ENCODE measurements at regions not wholly inside any gene's neighbourhood (a gene's known extent, or its start where the extent isn't known, plus 50 kb on each side); places are given as distances from the start of the nearest gene placed in this dataset.
"Not testable (repeated sequence)": the region's sequence is repeated elsewhere in the genome, so short reads cannot be mapped to it uniquely, and the experiment has no call there.

DNA sequence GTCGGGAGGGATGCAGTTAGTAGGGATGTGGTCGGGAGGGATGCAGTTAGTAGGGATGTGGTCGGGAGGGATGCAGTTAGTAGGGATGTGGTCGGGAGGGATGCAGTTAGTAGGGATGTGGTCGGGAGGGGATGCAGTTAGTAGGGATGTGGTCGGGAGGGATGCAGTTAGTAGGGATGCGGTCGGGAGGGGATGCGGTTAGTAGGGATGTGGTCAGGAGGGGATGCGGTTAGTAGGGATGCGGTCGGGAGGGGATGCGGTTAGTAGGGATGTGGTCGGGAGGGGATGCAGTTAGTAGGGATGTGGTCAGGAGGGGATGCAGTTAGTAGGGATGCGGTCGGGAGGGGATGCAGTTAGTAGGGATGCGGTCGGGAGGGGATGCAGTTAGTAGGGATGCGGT, 96.2 kb downstream of the BDH1 start:
- not testable (repeated sequence) for DNase-seq

DNA sequence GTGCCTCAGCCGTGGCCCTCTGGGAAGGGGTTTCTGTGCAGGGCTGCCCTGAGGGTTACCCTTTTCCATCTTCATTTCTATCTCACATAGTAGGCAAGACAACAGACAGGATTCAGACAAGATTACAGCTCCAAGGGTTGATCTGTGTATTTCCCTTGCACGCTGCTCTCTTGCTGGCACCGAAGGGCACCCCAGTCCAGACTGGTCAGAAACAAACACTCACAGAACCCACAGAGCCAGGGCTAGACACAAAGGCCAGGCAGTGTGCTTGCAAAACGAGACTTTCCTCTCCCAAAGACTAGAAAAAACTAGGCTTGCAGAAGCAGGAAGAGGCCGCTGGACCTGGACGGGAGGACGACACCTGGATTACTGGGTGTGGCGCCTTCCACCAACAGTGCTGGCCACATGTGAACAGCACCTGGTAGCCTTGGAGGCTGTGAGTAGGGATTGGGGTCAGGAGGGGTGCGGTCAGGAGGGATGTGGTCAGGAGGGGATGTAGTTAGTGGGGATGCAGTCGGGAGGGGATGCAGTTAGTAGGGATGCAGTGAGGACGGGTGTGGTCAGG, 96.8 kb downstream of the BDH1 start:
- DNase-seq = no peak

DNA sequence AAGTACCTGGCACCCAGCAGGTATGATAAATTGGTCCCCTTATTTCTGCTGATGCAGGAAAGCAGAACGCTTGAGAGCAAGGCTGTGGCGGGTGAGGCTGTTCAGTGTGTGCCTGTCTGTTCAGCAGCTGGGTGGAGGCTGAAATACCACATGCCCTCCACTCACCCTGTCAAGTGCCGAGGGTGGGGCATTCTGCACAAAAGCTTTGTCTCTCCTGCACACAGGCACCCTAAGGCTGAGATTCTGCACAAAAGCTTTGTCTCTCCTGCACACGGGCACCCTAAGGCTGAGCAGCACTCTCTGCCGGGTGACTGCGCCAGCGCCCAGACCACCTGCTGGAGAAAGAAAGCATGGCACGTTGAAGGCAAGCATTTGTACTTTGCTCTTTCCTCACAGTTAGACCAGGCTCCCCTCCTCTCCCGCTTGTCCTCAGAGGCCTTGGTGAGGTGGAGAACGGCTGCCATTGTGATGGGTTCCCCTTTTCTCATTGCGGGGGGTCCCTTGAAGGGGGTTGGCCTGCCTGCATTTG, 97.5 kb downstream of the BDH1 start:
- no peak for DNase-seq

DNA sequence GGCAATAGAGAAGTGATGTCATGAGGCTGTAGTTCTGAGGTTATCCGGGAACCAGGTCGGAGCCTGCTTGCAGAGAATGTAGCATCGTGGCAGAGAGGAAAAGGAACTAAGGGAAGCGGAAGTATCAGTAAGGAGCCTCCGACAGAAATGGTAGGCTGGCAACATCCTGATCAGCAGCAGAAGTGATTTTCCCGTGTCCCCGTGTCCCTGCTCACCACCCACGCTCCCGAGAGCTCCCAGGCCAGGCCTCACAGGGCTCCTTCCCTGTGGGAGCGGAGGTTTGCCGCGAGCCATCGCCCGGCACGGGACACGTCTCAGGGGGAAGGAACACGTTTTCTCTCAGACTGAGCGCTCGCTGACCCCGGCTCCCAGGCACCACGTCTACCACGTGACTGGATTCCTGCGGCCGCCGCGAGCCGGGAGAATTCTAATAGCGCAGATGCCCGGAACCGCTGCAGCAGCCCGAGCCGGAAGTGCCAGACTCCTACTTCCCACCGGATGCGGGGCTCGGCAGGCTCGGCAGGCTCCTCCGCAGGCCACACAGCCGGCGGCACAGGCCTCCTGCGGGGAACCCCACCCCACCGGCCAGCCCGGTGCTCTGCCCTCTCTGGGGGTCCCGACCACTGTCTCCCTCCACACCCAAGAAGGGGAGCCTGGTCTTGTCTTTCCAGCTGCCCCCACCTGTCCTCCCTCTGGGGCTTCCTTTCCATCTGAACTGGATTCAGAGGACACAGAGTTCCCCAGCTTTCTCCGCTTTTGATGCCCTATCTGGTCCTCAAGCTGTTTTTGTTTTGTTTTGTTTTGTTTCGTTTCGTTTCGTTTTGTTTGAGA, 99.3 kb downstream of the BDH1 start:
- DNase-seq = no peak

DNA sequence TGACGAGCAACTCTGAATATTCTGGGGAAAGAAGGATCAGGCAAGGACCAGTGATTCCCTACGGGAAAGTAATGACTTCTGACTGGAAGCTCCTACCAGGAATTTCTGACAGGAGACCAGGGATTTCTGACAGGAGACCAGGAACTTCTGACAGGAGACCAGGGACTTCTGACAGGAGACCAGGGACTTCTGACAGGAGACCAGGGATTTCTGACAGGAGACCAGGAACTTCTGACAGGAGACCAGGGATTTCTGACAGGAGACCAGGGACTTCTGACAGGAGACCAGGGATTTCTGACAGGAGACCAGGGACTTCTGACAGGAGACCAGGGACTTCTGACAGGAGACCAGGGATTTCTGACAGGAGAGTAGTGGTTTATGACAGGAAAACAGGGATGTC, 100.9 kb downstream of the BDH1 start:
- DNase-seq = not testable (repeated sequence)

DNA sequence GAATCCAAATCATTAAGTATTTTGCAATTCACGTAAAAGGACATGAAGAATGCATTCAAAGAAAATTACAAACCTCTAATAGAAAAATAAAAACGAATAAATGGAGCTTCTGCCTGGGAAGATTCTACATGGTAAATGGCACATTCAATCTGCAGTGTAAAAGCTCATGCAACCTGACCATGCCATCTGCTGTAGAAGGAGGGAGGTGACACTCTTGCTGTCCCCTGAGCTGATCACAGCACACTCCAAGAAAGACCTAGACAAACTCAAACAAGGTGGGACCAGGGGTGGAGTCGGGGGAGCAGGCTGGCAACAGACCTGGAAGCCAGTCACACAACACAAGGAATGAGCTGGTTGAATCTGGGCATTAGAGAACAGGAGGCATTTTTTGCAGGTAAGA, 101.8 kb downstream of the BDH1 start:
- DNase-seq = peak in 2 of 6 experiments; percentile 25 to 41

DNA sequence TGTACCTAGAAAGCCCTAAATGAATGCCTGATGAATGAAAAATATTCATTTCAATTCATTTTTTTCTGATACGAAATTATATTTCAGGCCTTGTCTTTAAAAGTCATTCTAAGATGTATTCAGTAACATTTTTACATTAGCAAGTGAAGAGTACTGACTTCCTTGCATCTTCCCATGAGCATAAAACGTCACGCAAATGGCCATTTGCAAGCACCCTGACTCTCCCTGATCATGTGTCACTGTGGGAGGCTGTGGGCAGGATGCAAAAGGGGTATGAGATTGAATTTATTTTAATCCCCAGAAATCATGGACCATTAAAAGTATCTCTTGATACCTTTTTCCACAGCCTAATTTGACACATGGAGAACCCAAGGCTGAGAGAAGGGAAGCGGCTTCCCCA, 105.0 kb downstream of the BDH1 start:
- no peak for DNase-seq

DNA sequence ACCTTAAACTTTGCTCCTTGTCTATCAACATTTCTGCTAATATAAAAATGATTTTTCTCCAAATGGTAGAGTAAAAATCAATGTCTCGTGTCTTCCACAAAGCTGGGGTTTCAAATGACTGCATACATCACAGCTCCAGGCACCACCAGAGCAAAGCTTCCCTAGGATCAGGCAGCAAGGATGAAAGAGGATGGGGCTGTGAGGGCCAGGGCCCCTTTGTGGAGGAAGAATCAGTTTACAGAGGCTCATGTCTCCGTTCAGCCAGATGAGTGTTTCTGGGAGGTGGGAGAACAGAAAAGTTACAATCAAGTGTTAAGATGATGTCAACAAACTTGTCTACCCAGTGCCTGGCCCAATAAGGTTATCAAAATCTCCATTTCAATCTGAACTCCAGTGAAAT, 105.5 kb downstream of the BDH1 start:
- DNase-seq = no peak

DNA sequence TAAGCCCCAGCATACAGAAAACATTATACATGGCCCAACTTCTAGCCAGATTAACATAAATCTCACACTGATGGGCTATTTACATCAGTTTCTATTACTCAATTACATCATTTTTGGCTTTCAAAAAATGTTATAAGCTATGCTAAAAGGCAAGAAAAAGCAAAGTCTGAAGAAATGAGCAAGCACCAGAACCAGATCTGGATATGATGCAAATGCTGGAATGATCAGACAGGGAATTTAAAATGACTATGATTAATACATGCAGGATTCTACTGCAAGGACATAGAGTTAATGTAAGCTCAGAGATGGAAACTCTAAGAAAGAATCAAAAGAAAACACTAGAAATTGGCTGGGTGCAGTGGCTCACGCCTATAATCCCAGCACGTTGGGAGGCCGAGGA, 106.6 kb downstream of the BDH1 start:
- not testable (repeated sequence) for DNase-seq

DNA sequence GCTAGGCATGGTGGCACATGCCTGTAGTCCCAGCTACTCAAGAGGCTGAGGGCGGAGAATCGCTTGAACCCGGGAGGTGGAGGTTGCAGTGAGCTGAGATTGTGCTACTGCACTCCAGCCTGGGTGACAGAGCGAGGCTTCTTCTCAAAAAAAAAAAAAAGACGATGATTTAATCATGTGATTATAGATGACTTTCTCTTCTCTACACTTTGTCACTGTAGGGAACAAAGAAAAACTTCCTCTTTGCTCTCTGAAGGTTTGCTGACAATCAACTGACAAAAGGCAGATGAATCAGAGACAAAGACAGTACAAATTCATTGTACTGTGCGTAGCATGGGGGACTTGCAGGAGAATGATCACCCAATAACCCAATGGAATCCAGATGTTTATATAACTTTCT, 108.0 kb downstream of the BDH1 start:
- DNase-seq = peak in 3 of 6 experiments; percentile 3 to 51 (median 17)

DNA sequence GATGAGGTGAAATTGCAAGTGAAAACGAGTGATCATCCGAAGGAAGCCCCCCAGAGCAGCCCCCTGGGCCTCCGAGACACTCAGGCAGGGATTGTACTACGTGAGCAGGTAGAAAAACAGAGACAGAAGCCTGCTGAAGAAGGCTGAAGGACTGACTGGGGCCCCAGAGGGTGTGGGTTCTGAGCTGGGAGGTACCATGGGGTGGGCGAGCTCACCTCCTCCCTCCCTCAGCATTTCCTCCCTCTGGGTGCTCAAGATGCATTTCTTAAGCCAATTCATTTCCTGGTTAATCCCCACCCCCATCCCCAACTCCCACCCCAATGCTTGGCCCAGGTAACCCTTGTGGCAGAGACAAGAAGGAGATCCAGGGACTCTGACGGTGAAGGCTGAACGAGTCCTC, 108.7 kb downstream of the BDH1 start:
- DNase-seq = no peak

DNA sequence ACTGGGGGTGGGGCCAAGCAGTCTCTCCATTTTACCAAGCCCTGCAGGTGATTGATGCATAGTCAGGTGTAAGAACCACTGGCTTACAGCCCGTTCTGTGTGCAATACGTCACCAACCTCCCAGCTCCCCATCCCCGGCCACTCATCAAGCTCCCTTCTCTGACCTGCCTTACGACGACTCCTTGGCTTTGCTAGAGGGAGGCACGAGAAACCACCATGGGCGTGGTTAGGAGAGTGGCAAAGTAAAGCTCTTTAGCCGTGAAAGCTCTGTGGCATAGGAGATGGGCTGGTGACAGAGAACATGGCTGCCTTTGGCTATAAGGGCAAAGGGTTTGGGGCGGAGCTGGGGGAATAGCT, 109.1 kb downstream of the BDH1 start:
- no peak for DNase-seq

DNA sequence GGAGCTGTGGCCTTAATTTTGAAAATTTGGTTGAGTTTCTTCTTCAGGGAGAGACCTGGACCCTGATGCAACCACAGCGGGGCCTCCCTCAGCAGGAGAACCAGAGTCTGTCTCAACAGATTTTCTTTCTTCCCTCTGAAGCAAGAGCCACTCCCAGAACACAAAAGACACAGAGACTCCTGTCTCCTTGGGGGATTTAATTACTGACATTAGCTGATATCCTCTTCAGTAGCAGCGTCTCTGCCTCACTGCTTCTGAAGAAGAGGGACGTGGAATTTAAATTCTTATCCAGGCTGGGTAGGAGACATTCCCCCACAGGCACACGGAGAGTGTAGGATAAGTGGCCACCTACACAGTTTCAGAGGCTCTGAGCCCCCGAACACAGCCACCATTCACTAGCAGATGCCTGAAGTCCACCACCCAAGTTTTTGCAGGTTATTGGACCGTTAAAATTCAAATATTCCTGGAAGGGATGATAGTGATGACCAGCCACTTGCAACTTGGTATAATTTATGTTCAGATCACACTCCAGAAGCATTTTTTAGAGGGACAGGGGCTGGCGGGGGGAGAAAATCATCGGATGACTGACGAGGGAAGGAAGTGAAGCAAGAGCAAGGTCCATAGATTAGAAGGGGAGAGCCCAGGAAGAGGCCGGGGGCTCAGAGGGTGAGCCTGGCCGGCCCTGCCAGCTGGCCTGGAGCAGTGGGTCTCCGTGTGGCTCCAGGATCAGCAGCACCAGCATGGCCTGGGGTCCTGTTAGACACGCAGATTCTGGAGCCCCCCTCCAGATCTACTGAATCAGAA, 109.7 kb downstream of the BDH1 start:
- no peak for DNase-seq

DNA sequence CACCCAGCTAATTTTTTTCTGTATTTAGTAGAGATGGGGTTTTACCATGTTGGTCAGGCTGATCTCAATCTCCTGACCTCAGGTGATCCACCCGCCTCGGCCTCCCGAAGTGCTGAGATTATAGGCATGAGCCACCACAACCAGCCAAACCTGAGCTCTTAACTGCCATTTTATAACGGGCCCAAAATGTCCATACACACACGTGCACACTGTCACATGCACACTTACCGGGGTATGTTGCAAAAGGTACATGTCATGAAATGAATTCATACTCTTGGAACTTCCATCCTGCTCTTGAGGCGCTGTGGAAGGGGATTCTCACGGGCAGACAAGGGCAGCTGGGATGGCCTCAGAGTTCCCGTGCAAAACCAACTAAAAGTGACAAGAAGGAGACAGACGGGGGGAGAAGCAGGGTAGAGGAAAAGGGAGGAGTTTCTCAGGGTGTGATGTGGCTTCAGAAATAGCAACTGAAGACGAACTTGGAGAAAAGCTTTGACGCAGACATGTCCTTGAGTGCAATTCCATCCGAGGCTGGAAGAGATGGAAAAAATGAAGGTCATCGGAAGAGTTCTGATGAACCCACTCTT, 110.9 kb downstream of the BDH1 start:
- DNase-seq = peak in 3 of 6 experiments; percentile 14 to 26 (median 14)

DNA sequence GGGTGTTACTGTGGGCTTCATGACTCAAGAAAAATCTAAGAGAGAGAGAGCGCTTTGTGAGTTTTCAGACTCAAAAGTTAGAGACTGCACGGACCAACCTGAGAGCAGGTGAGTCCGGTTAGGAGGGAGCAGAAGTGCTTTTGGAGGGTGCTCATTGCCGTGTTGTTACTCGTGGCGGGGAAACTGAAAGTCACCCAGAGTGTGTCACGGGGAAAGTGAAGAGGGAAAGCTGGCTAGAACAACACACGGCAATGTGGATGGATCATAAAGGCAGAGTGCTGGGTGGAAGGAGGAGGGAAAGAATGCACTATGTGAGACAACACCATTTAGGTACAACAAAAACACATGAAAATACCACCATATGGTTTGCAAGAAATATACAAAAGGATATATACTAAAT, 112.3 kb downstream of the BDH1 start:
- no peak for DNase-seq

DNA sequence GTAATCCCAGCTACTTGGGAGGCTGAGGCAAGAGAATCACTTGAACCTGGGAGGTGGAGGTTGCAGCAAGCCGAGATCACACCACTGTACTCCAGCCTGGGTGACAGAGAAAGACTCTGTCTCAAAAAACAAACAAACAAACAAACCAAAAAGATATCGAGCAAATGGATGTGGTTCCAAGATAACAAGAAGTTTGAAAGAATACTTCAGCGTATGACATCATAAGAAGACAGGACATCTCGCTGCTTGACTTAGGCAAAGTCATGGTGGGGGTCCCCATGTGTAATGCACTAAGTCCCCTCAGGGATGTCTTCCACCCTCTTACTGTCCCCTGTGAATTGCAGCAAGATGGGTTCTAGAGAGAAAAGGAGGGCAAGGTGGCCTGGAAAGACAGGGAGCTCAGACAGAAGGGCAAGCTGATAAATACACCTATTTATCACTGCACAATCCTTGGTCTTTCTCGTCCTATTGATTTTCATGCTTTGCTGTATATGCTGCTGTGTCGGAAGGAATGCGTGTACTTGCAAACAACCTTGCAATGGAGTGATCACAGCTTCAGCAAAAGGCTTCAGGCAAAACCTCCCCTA, 115.0 kb downstream of the BDH1 start:
- no peak for DNase-seq

DNA sequence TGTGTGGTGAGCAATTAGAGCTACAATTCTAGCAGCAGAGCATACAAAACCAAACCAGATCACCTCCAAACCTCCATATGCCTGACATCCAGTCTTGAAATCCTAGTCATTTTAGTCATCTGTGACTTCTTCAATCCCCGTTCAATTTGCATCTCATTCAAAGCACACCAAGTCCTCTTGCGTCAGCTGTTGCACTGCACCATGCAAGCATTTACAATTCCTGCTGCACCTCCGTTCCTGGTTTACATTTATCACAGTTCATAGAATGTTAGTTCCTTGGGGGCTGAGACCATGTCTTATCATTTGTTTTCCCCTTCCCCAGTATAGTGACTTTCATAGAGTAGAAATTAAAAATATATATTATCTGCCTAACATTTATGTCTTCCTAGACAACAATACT, 116.9 kb downstream of the BDH1 start:
- DNase-seq = no peak

DNA sequence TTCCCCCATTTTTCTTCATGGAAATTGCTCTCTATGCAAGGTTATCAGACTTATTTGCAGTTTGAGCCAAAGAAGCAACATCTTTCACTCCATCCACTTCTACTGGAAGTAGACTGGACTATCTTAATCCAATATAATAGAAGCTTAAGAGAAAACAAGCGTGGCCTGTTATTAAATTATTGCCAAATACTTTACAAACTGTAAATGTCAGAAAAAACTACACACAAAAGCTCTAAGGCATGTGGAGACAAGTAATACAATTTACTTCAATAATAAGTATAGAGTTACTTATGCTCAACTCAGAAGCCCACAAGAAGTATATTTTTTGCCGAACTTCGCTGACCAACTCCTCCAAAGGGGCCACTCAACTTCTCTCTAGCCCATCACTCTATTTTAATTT, 120.3 kb downstream of the BDH1 start:
- no peak for DNase-seq

DNA sequence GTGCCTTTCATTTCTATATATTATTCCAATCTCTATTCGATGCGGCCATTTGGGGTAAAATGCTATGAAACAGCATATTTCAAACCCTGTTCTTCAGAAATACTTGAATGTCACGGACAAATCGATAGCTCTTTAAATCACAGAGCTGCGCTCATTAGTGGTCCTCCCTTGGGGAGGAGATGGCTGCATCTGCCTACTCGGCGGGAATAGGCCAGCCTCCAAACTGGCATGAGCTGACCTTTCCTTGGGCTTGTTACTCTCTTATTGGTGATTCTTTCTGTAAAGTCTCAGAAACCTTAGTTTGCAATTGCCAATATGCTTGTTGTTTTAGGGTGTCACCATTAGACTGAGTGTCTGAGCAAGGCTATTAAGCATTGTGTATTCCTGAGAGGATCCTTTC, 120.9 kb downstream of the BDH1 start:
- no peak for DNase-seq

DNA sequence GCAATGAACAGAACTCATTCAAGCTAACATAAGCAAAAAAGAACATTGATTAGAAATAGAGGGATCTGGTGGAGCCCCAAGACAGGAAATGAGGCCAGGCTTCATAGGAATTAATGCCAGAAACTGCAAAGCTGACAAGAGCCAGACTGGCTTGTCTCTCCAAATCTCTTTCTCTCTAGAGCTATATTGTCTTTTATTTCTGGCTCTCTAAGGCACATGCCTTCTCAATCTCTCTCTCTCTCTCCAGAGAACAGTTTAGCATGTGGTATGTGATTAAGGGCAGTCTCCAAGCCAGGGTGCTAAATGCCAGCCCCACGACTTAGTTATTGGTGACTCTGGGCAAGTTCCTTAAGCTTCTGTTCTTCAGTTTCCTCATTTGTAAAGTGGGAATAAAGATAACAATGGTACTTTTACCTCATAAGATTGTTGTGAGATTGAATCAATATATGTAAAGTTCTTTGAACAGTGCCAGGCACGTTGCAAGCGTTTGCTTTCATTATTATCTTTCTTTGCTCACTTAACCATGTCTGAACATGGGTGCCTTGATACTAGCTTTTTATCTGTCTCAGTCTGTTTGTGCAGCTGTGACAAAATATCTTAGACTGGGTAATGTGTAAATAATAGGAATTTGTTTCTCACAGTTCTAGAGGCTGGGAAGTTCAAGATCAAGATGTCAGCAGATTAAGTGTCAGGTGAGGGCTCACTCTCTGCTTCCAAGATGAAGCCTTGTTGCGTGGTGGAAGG, 123.2 kb downstream of the BDH1 start:
- DNase-seq = no peak

DNA sequence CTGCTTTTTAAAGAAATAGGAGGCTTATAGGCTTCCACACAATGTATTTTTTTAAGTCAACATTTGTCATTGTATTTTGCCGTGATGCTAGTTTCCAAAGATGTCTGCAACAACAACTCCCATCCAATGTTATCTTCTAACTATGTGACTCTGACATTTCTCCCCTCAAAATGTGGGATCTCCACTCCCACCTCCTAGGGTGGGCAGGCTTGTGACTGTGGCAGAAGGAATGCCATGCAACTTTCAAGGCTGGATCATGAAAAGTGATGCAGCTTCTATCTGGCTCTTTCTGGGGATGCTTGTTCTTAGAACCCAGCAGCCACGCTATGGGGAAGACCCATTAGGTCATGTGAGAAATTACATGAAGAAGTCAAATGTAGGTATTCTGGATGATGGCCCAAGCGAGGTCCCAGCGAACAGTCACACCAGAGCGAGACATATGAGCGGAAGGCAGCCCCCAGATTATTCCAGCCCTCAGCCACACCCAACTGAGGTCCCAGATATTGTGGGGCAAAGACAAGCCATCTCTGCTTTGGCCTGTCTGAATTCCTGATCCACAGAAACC, 124.3 kb downstream of the BDH1 start:
- no peak for DNase-seq

DNA sequence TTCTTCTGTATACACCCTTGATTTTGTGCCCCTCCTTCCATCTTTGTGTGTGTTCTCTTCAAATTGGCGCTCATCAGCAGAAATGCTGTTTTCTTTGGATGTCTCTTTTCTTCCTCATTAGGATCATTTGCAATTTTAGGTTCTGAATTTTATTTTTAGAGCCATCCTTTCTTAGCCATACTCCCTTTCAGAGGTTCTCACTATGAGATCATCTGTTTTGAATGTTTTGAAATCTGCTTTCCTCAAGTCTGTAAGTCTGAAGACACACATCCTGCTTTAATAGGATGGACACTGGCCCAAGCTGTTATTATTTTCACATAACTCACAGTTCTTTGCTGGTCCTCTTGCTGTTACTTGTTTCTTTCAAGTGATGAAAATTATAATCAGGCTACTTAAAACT, 124.8 kb downstream of the BDH1 start:
- DNase-seq = no peak
